Activated CD8-positive, alpha-beta T cell treated with anti-CD3 and anti-CD28 coated beads, Interleukin-2, amount 10 ng/mL, durations not matched to agents 7 days and 5 days (primary cell): ENCODE measurements at regions not wholly inside any gene's neighbourhood (a gene's known extent, or its start where the extent isn't known, plus 50 kb on each side); places are given as distances from the start of the nearest gene placed in this dataset.
"Not testable (repeated sequence)": the region's sequence is repeated elsewhere in the genome, so short reads cannot be mapped to it uniquely, and the experiment has no call there.

Experiments
- ATAC-seq: fragments of 150-1000 bp; cut with Tn5 transposase; one replicate; pipeline ENCODE4 v1.10.0; 2021; ENCODE audit warnings: moderate library complexity
- CTCF ChIA-PET: fragments of 350-600 bp; sonication (Branson Sonifier 250); formaldehyde crosslinking; loops from one replicate; lab custom pipeline; 2021; ENCODE audit warnings: antibody characterized with exemption; lab: Charles Lee
- POLR2A ChIA-PET: fragments of 350-600 bp; sonication (Branson Sonifier 250); formaldehyde crosslinking; loops from one replicate; lab custom pipeline; 2021; ENCODE audit warnings: antibody characterized with exemption; lab: Charles Lee
- DNase-seq: peaks from one replicate; pipeline ENCODE4 v3.0.0-alpha.2; 2020
- H3K27ac Mint-ChIP-seq: one replicate; pipeline ENCODE4 v1.8.0; 2021; ENCODE audit warnings: mild to moderate bottlenecking, mixed read lengths
- H3K27me3 Mint-ChIP-seq: one replicate; pipeline ENCODE4 v1.8.0; 2021; ENCODE audit warnings: low read depth, mixed read lengths
- H3K36me3 Mint-ChIP-seq: one replicate; pipeline ENCODE4 v1.8.0; 2021; ENCODE audit warnings: low read depth, mixed read lengths
- H3K4me1 Mint-ChIP-seq: one replicate; pipeline ENCODE4 v1.8.0; 2021; ENCODE audit warnings: low read depth, mixed read lengths
- H3K4me3 Mint-ChIP-seq: one replicate; pipeline ENCODE4 v1.8.0; 2021; ENCODE audit warnings: mild to moderate bottlenecking, mixed read lengths
- H3K9me3 Mint-ChIP-seq: one replicate; pipeline ENCODE4 v1.8.0; 2022; ENCODE audit warnings: mixed read lengths; ENCODE audit not compliant: insufficient read depth

DNA sequence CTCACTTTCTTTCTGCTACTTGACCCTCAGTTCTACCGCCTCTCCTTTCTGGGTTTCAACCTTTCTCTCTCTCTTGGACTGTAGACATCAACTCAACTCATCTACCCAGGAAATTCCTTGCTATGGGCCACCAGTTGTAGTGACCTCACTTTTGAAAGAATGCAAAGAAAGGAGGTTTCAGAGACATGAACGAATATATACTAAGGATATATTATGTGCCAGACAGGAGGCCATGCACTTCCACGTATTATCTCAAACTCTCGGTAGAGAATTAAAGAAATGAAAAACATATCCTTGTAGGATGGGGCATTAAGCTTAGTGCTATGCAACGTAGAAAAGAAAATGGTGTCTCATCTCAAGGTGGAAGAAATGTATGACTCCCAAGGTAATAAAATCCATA, 67.3 kb upstream of the NT5E start:
- no peaks in the 10 kb centered on the region for H3K36me3 Mint-ChIP-seq
- POLR2A ChIA-PET = no interaction called here
- DNase-seq (no peak), ATAC-seq (no peak)
- H3K27ac Mint-ChIP-seq = no peak overlapping the region
- no peak overlapping the region for H3K4me3 Mint-ChIP-seq
- CTCF ChIA-PET = interaction anchor here (1.2 to 1.4 kb wide), 2 partner anchors 22 to 100 kb away, joined by 4 to 5 read pairs; no protein-coding TSS in a partner anchor
- no peaks in the 10 kb centered on the region for H3K27me3 Mint-ChIP-seq
- H3K4me1 Mint-ChIP-seq = no peaks in the 10 kb centered on the region
- peaks cover 4% of the 10 kb centered on the region for H3K9me3 Mint-ChIP-seq

DNA sequence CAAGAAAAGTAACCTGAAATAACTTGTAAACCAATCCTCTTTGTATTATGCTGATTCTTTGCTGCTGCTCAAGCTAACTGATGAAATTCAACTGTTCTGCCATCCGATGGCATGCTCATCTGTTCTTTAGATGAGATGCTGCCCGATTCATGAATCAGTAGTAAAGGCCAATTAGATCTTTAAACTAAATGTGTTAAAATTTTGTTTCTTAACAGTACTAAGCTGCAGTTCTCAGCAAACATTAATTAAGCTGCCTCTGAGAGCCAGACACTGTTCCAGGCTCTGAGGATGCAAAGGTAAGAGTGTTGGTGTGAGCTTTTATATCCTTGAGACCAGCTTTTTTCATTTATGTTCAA, 77.0 kb upstream of the NT5E start:
- Mint-ChIP-seq H3K4me1 (peaks cover 10% of the 10 kb centered on the region), H3K36me3 (no peaks in the 10 kb centered on the region), H3K27me3 (no peaks in the 10 kb centered on the region), H3K27ac (no peak overlapping the region), H3K4me3 (no peak overlapping the region), H3K9me3 (no peaks in the 10 kb centered on the region)
- ATAC-seq (no peak), DNase-seq (no peak)
- CTCF ChIA-PET = interaction anchor here (0.9 to 1.8 kb wide), 6 partner anchors 12 to 111 kb away, joined by 3 to 18 read pairs (median 3); partner anchors contain the start of gene NT5E
- POLR2A ChIA-PET = no interaction called here

DNA sequence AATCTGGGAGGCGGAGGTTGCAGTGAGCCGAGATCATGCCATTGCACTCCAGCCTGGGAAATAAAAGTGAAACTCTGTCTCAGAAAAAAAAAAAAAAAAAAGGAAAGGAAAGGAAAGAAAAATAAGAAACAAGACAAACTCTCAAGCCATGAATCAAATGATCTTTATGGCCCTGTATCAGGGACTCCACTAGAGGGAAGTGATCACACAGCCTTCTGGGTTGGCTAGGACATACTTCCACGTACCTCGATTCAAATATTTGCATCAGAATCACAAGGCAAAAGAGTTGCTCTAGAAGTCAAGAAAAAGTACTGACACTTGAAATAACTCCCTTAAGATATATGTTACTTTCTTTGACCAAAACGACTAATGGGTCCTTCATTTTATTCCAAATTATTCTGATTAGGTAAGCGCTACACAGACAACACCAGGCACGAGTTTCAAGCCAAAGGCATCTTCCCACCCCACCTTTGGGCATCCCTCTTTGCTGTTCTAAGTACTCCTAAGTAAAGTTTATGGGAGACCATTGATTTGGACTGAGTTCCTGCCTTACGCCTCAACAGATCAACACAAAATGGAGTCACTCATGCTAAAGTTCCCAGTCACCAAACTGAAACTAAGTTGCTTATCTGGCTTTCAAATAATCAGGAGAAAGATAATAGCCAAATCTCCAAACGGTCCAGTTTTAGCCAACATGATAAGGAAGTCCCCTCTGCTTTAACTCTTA, 77.5 kb upstream of the NT5E start:
- Mint-ChIP-seq H3K36me3 (no peaks in the 10 kb centered on the region), H3K27me3 (no peaks in the 10 kb centered on the region), H3K27ac (no peak overlapping the region), H3K4me1 (peaks cover 12% of the 10 kb centered on the region), H3K9me3 (no peaks in the 10 kb centered on the region), H3K4me3 (no peak overlapping the region)
- POLR2A ChIA-PET = no interaction called here
- ATAC-seq (no peak), DNase-seq (no peak)
- CTCF ChIA-PET = interaction anchor here (0.9 to 2.7 kb wide), 6 partner anchors 14 to 111 kb away, joined by 3 to 18 read pairs (median 4); partner anchors contain the start of gene NT5E

DNA sequence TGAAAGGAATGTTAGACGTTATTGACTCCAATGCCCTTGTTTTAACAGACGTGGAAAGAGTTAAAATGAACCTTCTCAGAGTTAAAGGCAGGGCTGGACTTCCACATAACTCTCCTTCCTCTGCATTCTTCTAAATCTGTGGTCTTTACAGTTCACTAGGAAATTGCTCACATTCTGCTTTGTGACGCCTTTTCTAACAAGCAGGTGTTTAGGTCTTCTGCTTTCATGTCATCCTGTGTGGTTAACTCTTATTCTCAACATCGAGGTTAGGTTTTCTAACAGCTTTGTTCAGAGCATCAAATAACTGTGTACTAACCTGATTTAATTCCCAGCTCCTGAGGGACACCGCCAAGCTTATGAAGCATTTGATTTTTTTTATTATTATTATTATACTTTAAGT, 81.3 kb upstream of the NT5E start:
- no peak overlapping the region for H3K27ac Mint-ChIP-seq
- ATAC-seq = no peak
- DNase-seq = no peak
- no peaks in the 10 kb centered on the region for H3K9me3 Mint-ChIP-seq
- H3K36me3 Mint-ChIP-seq = no peaks in the 10 kb centered on the region
- peaks cover 12% of the 10 kb centered on the region for H3K4me1 Mint-ChIP-seq
- POLR2A ChIA-PET = interaction anchor here (0.6 kb wide), 1 partner anchor 89 kb away, joined by 3 read pairs; no protein-coding TSS in a partner anchor
- no peaks in the 10 kb centered on the region for H3K27me3 Mint-ChIP-seq
- CTCF ChIA-PET = interaction anchor here (1.0 kb wide), 1 partner anchor 114 kb away, joined by 3 read pairs; no protein-coding TSS in a partner anchor
- H3K4me3 Mint-ChIP-seq = no peak overlapping the region

DNA sequence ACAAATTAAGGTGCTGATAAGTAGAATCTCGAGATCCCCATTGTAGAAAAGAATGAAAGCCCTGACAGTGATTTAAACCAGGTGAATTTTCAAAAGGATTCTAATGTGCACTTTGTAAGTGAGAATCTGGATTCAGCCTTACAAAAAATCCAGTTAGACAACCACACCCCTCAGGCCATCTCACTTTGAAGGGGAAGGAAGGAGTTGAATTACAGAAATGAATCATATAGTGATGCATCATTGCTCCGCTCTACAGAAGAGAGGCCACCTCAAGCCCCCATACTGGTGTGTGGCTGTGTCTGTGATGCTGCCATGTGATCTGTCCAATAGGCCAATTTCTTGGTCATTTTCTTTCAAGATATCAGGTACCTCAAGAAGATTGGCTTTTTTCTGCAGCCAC, 85.5 kb upstream of the NT5E start:
- Mint-ChIP-seq H3K36me3 (no peaks in the 10 kb centered on the region), H3K4me1 (peaks cover 7% of the 10 kb centered on the region), H3K9me3 (no peaks in the 10 kb centered on the region), H3K27ac (no peak overlapping the region), H3K4me3 (no peak overlapping the region), H3K27me3 (no peaks in the 10 kb centered on the region)
- peak; percentile 23 for DNase-seq
- ATAC-seq = peak; percentile 60
- ChIA-PET POLR2A (no interaction called here), CTCF (no interaction called here)

DNA sequence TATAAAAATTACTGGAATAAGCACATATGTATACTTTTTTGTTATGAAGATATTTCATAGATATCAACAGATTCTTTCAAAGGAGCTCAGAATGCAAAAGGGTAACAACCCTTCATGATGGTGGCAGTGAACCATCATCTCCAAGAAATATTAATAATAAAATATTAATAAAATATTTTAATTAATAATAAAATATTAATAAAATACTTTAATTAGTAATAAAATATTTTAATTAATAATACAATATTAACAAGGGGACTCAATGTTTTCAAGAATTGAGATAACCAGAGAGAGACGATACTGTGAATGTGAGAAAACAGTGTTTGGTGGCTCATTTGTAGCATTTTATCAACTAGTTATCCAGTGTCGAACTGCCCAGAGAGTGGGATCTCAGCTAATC, 86.0 kb upstream of the NT5E start:
- ATAC-seq = no peak
- H3K27me3 Mint-ChIP-seq = no peaks in the 10 kb centered on the region
- H3K9me3 Mint-ChIP-seq = no peaks in the 10 kb centered on the region
- CTCF ChIA-PET = no interaction called here
- H3K4me1 Mint-ChIP-seq = peaks cover 7% of the 10 kb centered on the region
- H3K4me3 Mint-ChIP-seq = no peak overlapping the region
- H3K36me3 Mint-ChIP-seq = no peaks in the 10 kb centered on the region
- POLR2A ChIA-PET = no interaction called here
- DNase-seq = no peak
- H3K27ac Mint-ChIP-seq = no peak overlapping the region

DNA sequence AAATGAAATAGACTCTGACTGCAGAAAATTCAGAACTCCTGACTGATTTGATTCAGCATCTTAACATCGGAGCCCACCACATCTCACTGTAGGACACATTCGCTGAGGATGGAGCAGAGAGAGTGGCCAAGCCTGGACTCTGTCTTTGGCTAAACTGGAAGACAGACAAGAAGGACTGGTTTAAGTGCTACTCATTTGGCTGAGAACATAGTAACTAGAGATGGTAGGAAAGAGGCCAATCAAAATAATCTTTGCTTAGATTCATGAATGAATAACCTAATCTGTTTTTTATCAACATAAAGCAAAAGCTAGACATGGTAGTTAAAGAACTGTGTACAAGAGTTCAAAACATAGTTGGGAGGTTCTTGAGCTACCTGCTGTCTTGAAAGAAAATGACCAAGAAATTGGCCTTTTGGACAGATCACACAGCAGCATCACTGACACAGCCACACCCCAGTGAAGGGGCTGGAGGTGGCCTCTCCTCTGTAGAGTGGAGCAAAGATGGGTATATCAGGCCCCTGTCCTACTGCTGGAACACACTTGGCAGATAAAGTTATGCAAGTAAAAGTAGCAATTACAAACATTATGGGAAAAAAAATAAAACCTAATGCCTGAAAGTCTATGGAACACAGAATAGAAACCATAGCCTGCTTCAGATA, 87.1 kb upstream of the NT5E start:
- ChIA-PET CTCF (interaction anchor here (0.8 to 6.5 kb wide), 5 partner anchors 39 to 175 kb away, joined by 3 to 96 read pairs (median 5); partner anchors contain the start of gene NT5E), POLR2A (interaction anchor here (1.3 kb wide), 1 partner anchor 87 kb away, joined by 6 read pairs; the partner anchor contains the start of gene NT5E)
- Mint-ChIP-seq H3K27me3 (no peaks in the 10 kb centered on the region), H3K27ac (no peak overlapping the region), H3K4me1 (peaks cover under 1% of the 10 kb centered on the region), H3K4me3 (no peak overlapping the region), H3K36me3 (no peaks in the 10 kb centered on the region), H3K9me3 (no peaks in the 10 kb centered on the region)
- ATAC-seq (peak; percentile 33), DNase-seq (no peak)

DNA sequence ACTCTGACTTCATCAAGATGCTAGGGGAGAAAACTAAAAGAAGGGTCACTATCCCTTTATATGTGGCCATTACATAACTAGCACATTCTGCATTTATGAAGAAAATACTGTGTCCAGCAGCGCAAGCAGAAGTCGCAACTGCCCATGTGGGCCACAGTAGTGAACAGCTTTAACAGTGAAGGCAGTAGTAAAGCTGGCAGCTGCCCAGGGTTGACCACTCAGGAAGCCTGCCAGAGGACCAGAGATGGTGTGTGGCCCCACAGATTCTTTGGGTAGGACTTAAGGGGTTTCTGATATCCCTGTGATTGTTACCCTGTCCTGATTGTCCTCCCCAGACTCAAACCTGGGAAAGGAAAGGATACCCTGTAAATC, 88.3 kb upstream of the NT5E start:
- ATAC-seq (no peak), DNase-seq (no peak)
- no peaks in the 10 kb centered on the region for H3K27me3 Mint-ChIP-seq
- no peak overlapping the region for H3K4me3 Mint-ChIP-seq
- H3K4me1 Mint-ChIP-seq = no peaks in the 10 kb centered on the region
- no peaks in the 10 kb centered on the region for H3K36me3 Mint-ChIP-seq
- H3K27ac Mint-ChIP-seq = no peak overlapping the region
- CTCF ChIA-PET = interaction anchor here (0.8 to 6.5 kb wide), 7 partner anchors 39 to 178 kb away, joined by 3 to 96 read pairs (median 3); partner anchors contain the start of gene NT5E
- POLR2A ChIA-PET = interaction anchor here (0.6 to 1.3 kb wide), 2 partner anchors 88 to 317 kb away, joined by 4 to 6 read pairs; partner anchors contain the start of gene NT5E
- no peaks in the 10 kb centered on the region for H3K9me3 Mint-ChIP-seq

DNA sequence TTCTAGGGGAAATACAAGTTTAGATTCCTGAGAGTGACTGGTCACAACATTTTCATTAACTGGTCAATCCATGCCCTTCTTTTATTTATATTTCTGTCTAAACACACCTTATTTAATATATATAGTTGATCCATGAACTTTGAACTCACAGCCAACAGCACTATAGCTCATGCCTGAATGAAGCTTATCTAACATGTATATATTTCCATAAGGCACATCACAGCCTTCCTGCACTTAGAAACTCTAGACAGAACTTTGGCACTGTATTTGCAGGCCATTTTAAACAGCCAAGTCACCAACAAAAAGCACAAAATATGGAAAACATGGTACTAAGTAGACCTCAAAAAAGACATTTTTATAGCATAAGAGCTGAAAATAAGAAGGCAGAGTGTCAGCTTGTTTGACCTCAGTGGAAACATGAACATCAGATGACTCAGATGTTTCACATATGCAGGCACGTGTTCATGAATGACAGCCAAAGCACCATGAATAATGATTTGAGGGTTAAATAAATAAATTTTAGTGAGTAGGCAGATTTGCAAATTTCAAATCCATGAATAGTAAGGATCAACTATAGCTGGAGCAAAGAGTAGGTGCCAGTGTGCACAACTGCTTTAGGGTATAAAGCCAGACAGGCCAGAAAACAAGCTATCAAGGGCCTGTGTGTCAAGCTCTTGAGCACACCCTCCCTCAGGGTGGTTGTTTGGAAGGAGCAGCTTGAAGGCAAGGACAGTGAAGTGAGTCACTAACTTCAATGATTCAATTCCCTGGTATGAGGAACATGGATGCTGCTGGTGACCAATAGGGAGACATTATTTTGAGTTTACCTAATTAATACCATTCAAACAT, 88.9 kb upstream of the NT5E start:
- POLR2A ChIA-PET = interaction anchor here (0.6 to 1.3 kb wide), 2 partner anchors 89 to 317 kb away, joined by 4 to 6 read pairs; partner anchors contain the start of gene NT5E
- ATAC-seq = no peak
- no peak overlapping the region for H3K27ac Mint-ChIP-seq

DNA sequence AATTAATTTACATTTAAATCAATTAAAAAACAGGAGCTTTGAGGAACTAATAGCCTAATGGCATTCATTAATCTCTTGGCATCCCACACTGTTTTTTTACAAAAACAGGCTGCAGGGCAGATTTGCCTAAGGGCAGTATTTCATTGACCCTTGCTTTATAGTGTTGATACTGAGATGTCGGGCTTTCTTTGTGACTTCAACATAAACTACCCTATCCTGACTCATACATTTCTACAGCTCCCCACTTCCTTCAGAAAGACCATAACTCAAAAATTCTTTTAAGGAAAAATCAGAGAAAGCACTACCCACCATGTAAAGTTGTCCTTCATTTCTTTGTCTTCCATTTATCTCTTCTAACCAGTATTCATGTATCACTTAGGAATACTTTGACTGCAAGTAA, 92.2 kb upstream of the NT5E start:
- CTCF ChIA-PET = interaction anchor here (0.7 to 6.5 kb wide), 5 partner anchors 92 to 321 kb away, joined by 3 to 96 read pairs (median 6); partner anchors contain the start of gene NT5E
- ATAC-seq = no peak
- no peaks in the 10 kb centered on the region for H3K9me3 Mint-ChIP-seq
- no peak overlapping the region for H3K4me3 Mint-ChIP-seq
- no peak overlapping the region for H3K27ac Mint-ChIP-seq
- H3K36me3 Mint-ChIP-seq = no peaks in the 10 kb centered on the region
- no peak for DNase-seq
- POLR2A ChIA-PET = no interaction called here
- no peaks in the 10 kb centered on the region for H3K27me3 Mint-ChIP-seq
- H3K4me1 Mint-ChIP-seq = no peaks in the 10 kb centered on the region

More for the DNA sequence above, 88.9 kb upstream of the NT5E start:
- CTCF ChIA-PET = interaction anchor here (0.9 to 6.5 kb wide), 7 partner anchors 38 to 178 kb away, joined by 3 to 96 read pairs (median 3); partner anchors contain the start of gene NT5E
- Mint-ChIP-seq H3K4me3 (no peak overlapping the region), H3K36me3 (no peaks in the 10 kb centered on the region), H3K9me3 (no peaks in the 10 kb centered on the region), H3K27me3 (no peaks in the 10 kb centered on the region), H3K4me1 (no peaks in the 10 kb centered on the region)
- no peak for DNase-seq

DNA sequence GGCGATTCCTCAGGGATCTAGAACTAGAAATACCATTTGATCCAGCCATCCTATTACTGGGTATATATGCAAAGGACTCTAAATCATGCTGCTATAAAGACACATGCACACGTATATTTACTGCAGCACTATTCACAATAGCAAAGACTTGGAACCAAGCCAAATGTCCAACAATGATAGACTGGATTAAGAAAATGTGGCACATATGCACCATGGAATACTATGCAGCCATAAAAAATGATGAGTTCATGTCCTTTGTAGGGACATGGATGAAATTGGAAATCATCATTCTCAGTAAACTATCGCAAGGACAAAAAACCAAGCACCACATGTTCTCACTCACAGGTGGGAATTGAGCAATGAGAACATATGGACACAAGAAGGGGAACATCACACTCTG, 93.1 kb upstream of the NT5E start:
- H3K27ac Mint-ChIP-seq, ATAC-seq, POLR2A ChIA-PET, H3K27me3 Mint-ChIP-seq, H3K4me1 Mint-ChIP-seq, H3K9me3 Mint-ChIP-seq, H3K4me3 Mint-ChIP-seq, DNase-seq, H3K36me3 Mint-ChIP-seq: not testable (repeated sequence)
- CTCF ChIA-PET = interaction anchor here (0.7 to 6.5 kb wide), 3 partner anchors 93 to 322 kb away, joined by 3 to 96 read pairs (median 3); partner anchors contain the start of gene NT5E
